Adrenal gland (tissue), 5 donors: ENCODE measurements at regions not wholly inside any gene's neighbourhood (a gene's known extent, or its start where the extent isn't known, plus 50 kb on each side); places are given as distances from the start of the nearest gene placed in this dataset.

Source experiments
- CTCF ChIP-seq, 6 experiments: fragments of 450-650 bp in 4 of 6; fragments of 200-600 bp in 2 of 6; sonication (generic) in 1 of 6; IDR thresholded peaks; 1 replicate in 5 of 6; 2 replicates in 1 of 6; pipeline versions ENCODE4 v1.5.1 to v1.8.0; 2016 to 2021; ENCODE audit warnings: antibody characterized with exemption in 6 of 6, mild to moderate bottlenecking in 2 of 6, moderate library complexity in 1 of 6
- POLR2A ChIP-seq, 2 donors: fragments of 450-650 bp; IDR thresholded peaks; one replicate each; pipeline ENCODE4 v1.6.1; 2017; ENCODE audit warnings: antibody characterized with exemption in 2 of 2, mild to moderate bottlenecking in 2 of 2, moderate library complexity in 1 of 2
- donor health status: DM: no; HTN: no; CAD: no.

DNA sequence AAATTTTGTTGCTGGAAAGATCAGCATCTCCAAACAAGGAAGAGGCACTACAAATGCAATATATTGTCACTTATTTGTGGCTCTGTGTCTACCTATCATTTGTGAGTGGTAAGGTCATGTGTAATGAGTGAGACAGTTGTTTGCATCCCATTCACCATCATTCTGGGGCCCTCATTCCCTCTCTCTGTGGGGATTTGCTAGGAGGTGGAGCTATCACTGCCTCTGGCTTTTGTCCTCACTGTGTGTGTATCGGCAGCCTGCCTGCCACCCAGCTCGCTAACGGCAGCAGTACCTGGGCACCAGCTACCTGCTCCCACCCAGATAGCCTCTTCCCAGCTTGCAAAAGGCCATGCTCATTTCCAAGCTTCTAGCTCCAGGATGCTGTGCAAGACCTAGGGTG, 379.2 kb upstream of the ZFHX3 start:
- no peak for TF ChIP-seq CTCF (IDR thresholded peaks at IDR 0.05)
- TF ChIP-seq POLR2A (IDR thresholded peaks at IDR 0.05), result no peak
